HEK293 (cell line): ENCODE measurements at regions not wholly inside any gene's neighbourhood (a gene's known extent, or its start where the extent isn't known, plus 50 kb on each side); places are given as distances from the start of the nearest gene placed in this dataset.

Experiments used
- MZF1 ChIP-seq: fragments of 450-650 bp; formaldehyde crosslinking; IDR thresholded peaks from 2 replicates; pipeline ENCODE4 v1.5.1; 2017; ENCODE audit warnings: missing biosample characterization, missing genetic modification characterization, borderline replicate concordance
- REST ChIP-seq: fragments of 450-650 bp; formaldehyde crosslinking; IDR thresholded peaks from 2 replicates; pipeline ENCODE4 v1.5.1; 2016; ENCODE audit warnings: missing biosample characterization, missing genetic modification characterization
- ZNF239 ChIP-seq: fragments of 450-650 bp; formaldehyde crosslinking; IDR thresholded peaks from 2 replicates; pipeline ENCODE4 v1.5.1; 2016; ENCODE audit warnings: missing biosample characterization, missing genetic modification characterization
- ZNF292 ChIP-seq: fragments of 450-650 bp; formaldehyde crosslinking; IDR thresholded peaks from 2 replicates; pipeline ENCODE4 v1.5.1; 2016; ENCODE audit warnings: low read depth, missing biosample characterization, missing genetic modification characterization, borderline replicate concordance
- ZNF302 ChIP-seq: fragments of 450-650 bp; formaldehyde crosslinking; IDR thresholded peaks from 2 replicates; pipeline ENCODE4 v1.5.1; 2016; ENCODE audit warnings: missing biosample characterization, missing genetic modification characterization, low read depth
- ZNF426 ChIP-seq: fragments of 450-650 bp; formaldehyde crosslinking; IDR thresholded peaks from 2 replicates; pipeline ENCODE4 v1.5.1; 2017; ENCODE audit warnings: missing biosample characterization, missing genetic modification characterization, mild to moderate bottlenecking, inconsistent platforms, moderate library complexity
- ZNF776 ChIP-seq: fragments of 450-650 bp; formaldehyde crosslinking; IDR thresholded peaks from 2 replicates; pipeline ENCODE4 v1.5.0; 2017; ENCODE audit warnings: missing biosample characterization, missing genetic modification characterization, borderline replicate concordance

GRCh38 chr14:87334997-87335685 lies 657.8 kb downstream of the GALC start:
- TF ChIP-seq ZNF239 (no peak), ZNF292 (tag by site-specific recombination) (no peak), MZF1 (no peak), ZNF776 (tag by site-specific recombination) (no peak), ZNF426 (no peak), REST (tag by site-specific recombination) (no peak), ZNF302 (no peak)
